Retinal pigment epithelial cell (primary cell): ENCODE measurements at regions not wholly inside any gene's neighbourhood (a gene's known extent, or its start where the extent isn't known, plus 50 kb on each side); places are given as distances from the start of the nearest gene placed in this dataset.
A peak's percentile ranks its signal among the peaks of the same experiment; 100 is the strongest.

Source experiments
- DNase-seq: peaks from one replicate; pipeline ENCODE4 v3.0.0-alpha.2; 2010; ENCODE audit warnings: low read depth
- H3K4me3 ChIP-seq: 2 replicates; pipeline ENCODE4 v1.5.1; 2011; ENCODE audit warnings: mild to moderate bottlenecking, low read length, control low read depth, moderate library complexity
- CTCF ChIP-seq: conservative IDR thresholded peaks from 2 replicates; pipeline ENCODE4 v1.5.1; 2011; ENCODE audit warnings: low read depth, low read length, control low read depth, inconsistent platforms

GRCh38 chr1:87993051-87993450 is 664.4 kb downstream of the LMO4 start:
- no peak for TF ChIP-seq CTCF
- no peak overlapping the region for H3K4me3 ChIP-seq
- DNase-seq, result no peak

DNA sequence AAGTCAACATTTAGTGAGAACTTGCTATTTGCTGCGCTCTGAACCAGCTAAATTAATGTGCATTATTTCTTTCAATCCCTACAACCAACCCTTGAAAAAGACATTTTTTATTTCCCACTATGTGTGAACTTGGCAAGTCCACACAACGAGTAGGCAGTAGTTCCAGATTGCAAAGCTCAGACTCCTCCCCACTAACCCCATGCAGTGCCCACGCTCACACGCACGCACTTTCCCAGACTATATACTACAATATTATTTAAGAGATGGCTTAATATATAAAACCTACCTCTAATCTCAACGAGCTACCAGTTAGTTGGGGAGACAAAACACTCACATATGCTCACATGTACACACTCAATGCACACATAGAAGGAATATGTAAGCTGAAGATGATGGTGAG is 671.2 kb downstream of the LMO4 start:
- no peak for DNase-seq
- no peak for TF ChIP-seq CTCF
- no peak overlapping the region for H3K4me3 ChIP-seq

DNA sequence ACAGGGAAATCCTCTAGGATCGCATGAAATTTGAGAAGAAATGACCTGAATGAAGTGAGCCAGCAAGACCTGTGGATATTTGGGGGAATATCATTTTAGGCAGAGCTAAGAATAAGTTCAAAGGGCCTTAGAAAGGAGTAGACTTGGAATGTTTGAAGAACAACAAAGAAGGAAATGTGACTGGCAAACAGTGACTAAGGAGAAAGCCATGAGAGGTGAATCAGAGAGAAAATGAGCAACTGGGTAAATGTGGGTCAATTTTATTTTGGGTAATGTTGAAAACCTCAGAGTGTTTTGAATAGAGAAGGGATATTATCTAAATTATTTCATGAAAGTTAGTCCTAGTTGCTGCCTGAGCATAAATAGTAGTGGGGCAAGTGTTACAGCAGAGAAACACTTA is 672.8 kb downstream of the LMO4 start:
- TF ChIP-seq CTCF, result no peak
- DNase-seq, result no peak
- no peak overlapping the region for H3K4me3 ChIP-seq

DNA sequence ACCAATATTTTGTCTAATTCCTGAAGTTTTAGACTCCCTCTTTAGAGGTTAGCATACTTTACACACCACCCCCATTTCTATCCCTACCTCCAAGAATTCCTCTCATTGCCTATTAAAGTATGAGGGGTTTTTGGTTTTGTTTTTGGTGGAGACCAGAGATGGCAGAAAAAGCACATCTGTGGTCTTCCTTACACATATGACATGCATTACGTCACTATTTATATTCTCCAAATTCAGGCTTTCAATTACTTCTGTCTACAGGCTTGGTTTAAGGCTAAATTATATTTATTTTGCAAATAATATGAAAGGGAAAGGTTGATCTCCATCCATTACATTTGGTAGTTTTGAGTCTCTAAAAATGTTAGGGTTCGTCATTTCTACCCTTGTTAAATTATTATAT is 674.6 kb downstream of the LMO4 start:
- TF ChIP-seq CTCF, result no peak
- no peak overlapping the region for H3K4me3 ChIP-seq
- no peak for DNase-seq

GRCh38 chr1:88009916-88010315 is 674.2 kb upstream of the PKN2 start:
- DNase-seq, result no peak
- TF ChIP-seq CTCF, result peak; percentile 8
- no peak overlapping the region for H3K4me3 ChIP-seq

DNA sequence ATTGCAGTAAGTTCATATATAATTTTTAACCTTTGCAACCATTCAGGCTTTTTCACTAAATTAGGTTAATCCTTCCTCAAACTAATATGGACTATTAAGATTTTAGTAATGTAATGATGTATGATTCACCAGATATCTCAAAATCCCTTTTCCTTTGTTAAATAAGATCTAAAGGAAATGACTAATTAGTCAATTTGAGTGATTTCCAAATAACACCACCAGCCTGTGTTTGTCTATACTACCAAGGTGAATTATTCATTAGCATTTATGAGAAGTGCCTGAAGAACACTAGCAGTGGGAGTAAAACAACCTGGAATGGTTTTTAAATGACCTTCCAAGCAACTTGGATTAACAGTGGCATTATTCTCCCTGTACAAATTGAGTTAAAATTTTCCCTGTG is 670.6 kb upstream of the PKN2 start:
- TF ChIP-seq CTCF, result no peak
- no peak overlapping the region for H3K4me3 ChIP-seq
- peak; percentile 13 for DNase-seq

GRCh38 chr1:88014131-88014530 is 669.9 kb upstream of the PKN2 start:
- TF ChIP-seq CTCF, result no peak
- DNase-seq, result no peak

More at GRCh38 chr1:88014131-88014530, 669.9 kb upstream of the PKN2 start:
- no peak overlapping the region for H3K4me3 ChIP-seq
